ENCODE measurements at regions not wholly inside any gene's neighbourhood (a gene's known extent, or its start where the extent isn't known, plus 50 kb on each side); places are given as distances from the start of the nearest gene placed in this dataset.

- TF ChIP-seq, protein P1, sequence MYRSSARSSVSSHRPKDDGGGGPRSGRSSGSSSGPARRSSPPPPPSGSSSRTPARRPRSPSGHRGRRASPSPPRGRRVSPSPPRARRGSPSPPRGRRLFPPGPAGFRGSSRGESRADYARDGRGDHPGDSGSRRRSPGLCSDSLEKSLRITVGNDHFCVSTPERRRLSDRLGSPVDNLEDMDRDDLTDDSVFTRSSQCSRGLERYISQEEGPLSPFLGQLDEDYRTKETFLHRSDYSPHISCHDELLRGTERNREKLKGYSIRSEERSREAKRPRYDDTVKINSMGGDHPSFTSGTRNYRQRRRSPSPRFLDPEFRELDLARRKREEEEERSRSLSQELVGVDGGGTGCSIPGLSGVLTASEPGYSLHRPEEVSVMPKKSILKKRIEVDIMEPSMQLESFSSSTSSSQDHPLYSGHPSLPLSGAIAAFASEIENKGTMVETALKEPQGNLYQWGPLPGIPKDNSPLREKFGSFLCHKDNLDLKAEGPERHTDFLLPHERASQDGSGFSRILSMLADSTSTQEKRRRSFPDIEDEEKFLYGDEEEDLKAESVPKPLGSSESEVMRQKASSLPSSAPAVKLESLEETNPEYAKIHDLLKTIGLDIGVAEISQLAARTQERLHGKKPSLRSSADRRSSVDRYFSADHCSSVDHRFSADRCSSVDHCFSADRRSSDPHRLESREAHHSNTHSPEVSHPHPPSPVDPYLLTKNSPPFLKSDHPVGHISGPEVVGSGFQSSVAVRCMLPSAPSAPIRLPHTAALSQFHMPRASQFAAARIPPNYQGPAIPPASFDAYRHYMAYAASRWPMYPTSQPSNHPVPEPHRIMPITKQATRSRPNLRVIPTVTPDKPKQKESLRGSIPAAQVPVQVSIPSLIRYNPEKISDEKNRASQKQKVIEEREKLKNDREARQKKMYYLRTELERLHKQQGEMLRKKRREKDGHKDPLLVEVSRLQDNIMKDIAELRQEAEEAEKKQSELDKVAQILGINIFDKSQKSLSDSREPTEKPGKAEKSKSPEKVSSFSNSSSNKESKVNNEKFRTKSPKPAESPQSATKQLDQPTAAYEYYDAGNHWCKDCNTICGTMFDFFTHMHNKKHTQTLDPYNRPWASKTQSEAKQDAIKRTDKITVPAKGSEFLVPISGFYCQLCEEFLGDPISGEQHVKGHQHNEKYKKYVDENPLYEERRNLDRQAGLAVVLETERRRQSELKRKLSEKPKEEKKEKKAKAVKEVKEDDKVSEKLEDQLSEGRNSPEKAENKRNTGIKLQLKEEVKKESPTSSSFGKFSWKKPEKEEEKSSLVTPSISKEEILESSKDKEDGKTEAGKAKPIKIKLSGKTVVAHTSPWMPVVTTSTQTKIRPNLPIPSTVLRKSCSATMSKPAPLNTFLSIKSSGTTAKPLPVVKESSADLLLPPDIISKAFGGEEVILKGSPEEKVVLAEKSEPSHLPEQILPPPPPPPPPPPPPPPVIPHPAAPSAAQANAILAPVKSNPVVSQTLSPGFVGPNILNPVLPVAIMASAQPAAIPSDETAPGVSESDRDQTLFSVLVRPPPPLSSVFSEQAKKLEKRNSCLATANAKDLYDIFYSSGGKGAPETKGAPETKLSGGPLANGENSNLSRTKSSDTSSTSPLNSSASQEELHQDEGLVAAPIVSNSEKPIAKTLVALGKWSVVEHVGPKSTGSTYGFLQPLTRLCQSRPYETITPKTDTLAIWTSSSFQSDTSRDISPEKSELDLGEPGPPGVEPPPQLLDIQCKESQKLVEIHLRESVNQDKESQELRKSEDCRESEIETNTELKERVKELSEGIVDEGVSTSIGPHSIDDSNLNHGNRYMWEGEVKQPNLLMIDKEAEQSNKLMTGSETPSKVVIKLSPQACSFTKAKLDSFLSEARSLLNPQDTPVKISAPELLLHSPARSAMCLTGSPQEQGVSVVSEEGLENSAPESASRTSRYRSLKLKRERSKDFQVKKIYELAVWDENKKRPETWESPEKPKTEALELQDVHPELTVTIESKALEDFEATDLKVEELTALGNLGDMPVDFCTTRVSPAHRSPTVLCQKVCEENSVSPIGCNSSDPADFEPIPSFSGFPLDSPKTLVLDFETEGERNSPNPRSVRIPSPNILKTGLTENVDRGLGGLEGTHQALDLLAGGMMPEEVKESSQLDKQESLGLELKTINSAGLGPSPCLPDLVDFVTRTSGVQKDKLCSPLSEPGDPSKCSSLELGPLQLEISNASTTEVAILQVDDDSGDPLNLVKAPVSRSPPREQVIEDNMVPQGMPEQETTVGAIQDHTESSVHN (CRISPR knock-in tag; IDR thresholded peaks at IDR 0.05): no peak
- TF ChIP-seq IRX3 (CRISPR knock-in tag; IDR thresholded peaks at IDR 0.05; ENCODE audit: borderline replicate concordance, low read depth) (no peak), SAFB2 (CRISPR knock-in tag; IDR thresholded peaks at IDR 0.05; ENCODE audit: borderline replicate concordance, low read depth) (no peak), THAP7 (CRISPR knock-in tag; IDR thresholded peaks at IDR 0.05) (no peak), MEF2D (CRISPR knock-in tag; IDR thresholded peaks at IDR 0.05) (no peak), RBFOX2 (IDR thresholded peaks at IDR 0.05; ENCODE audit: low read depth, low read length) (peak; percentile 55), HOXD1 (CRISPR knock-in tag; IDR thresholded peaks at IDR 0.05) (no peak), ZNF383 (CRISPR knock-in tag; IDR thresholded peaks at IDR 0.05; ENCODE audit: borderline replicate concordance) (no peak), ZNF556 (CRISPR knock-in tag; IDR thresholded peaks at IDR 0.05; ENCODE audit: borderline replicate concordance) (no peak), PBX3 (CRISPR knock-in tag; IDR thresholded peaks at IDR 0.05; ENCODE audit: borderline replicate concordance) (no peak), FOXK1 (CRISPR knock-in tag; IDR thresholded peaks at IDR 0.05; ENCODE audit: borderline replicate concordance, low read depth) (0 out of 2 replicates have a peak, but pooled peaks have one; percentile 17), TCF7L2 (IDR thresholded peaks at IDR 0.05; ENCODE audit: low read depth, low read length) (no peak)
- TF ChIP-seq, protein P2, sequence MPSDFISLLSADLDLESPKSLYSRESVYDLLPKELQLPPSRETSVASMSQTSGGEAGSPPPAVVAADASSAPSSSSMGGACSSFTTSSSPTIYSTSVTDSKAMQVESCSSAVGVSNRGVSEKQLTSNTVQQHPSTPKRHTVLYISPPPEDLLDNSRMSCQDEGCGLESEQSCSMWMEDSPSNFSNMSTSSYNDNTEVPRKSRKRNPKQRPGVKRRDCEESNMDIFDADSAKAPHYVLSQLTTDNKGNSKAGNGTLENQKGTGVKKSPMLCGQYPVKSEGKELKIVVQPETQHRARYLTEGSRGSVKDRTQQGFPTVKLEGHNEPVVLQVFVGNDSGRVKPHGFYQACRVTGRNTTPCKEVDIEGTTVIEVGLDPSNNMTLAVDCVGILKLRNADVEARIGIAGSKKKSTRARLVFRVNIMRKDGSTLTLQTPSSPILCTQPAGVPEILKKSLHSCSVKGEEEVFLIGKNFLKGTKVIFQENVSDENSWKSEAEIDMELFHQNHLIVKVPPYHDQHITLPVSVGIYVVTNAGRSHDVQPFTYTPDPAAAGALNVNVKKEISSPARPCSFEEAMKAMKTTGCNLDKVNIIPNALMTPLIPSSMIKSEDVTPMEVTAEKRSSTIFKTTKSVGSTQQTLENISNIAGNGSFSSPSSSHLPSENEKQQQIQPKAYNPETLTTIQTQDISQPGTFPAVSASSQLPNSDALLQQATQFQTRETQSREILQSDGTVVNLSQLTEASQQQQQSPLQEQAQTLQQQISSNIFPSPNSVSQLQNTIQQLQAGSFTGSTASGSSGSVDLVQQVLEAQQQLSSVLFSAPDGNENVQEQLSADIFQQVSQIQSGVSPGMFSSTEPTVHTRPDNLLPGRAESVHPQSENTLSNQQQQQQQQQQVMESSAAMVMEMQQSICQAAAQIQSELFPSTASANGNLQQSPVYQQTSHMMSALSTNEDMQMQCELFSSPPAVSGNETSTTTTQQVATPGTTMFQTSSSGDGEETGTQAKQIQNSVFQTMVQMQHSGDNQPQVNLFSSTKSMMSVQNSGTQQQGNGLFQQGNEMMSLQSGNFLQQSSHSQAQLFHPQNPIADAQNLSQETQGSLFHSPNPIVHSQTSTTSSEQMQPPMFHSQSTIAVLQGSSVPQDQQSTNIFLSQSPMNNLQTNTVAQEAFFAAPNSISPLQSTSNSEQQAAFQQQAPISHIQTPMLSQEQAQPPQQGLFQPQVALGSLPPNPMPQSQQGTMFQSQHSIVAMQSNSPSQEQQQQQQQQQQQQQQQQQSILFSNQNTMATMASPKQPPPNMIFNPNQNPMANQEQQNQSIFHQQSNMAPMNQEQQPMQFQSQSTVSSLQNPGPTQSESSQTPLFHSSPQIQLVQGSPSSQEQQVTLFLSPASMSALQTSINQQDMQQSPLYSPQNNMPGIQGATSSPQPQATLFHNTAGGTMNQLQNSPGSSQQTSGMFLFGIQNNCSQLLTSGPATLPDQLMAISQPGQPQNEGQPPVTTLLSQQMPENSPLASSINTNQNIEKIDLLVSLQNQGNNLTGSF (CRISPR knock-in tag; IDR thresholded peaks at IDR 0.05): no peak
Measured at GRCh38 chrX:40174001-40174853, 76.5 kb upstream of the BCOR start (continued).

Data from HepG2 (cell line).